ENCODE measurements at regions not wholly inside any gene's neighbourhood (a gene's known extent, or its start where the extent isn't known, plus 50 kb on each side); places are given as distances from the start of the nearest gene placed in this dataset.
A peak's percentile ranks its signal among the peaks of the same experiment; 100 is the strongest.

- no peak for DNase-seq (ENCODE audit: low read depth)
- H3K4me3 ChIP-seq (ENCODE audit: low read length), result no peak overlapping the region
- peak; percentile 47 for TF ChIP-seq CTCF (conservative IDR thresholded peaks at IDR 0.05; ENCODE audit: low read depth, low read length)
Measured at GRCh38 chr5:90161414-90161813, 248.1 kb downstream of the CETN3 start.

- H3K4me3 ChIP-seq (ENCODE audit: low read length), result no peak overlapping the region
- no peak for DNase-seq (ENCODE audit: low read depth)
- TF ChIP-seq CTCF (conservative IDR thresholded peaks at IDR 0.05; ENCODE audit: low read depth, low read length), result no peak
Measured at GRCh38 chr5:90158131-90158530, 251.4 kb downstream of the CETN3 start.

GRCh38 chr5:90153031-90153430, 256.5 kb downstream of the CETN3 start:
- no peak for DNase-seq (ENCODE audit: low read depth)
- H3K4me3 ChIP-seq (ENCODE audit: low read length), result no peak overlapping the region
- TF ChIP-seq CTCF (conservative IDR thresholded peaks at IDR 0.05; ENCODE audit: low read depth, low read length), result no peak

GRCh38 chr5:90144625-90145327, 264.8 kb downstream of the CETN3 start:
- no peak for DNase-seq (ENCODE audit: low read depth)
- TF ChIP-seq CTCF (conservative IDR thresholded peaks at IDR 0.05; ENCODE audit: low read depth, low read length), result no peak
- no peak overlapping the region for H3K4me3 ChIP-seq (ENCODE audit: low read length)

GRCh38 chr5:90142541-90142940, 267.0 kb downstream of the CETN3 start:
- no peak for DNase-seq (ENCODE audit: low read depth)
- TF ChIP-seq CTCF (conservative IDR thresholded peaks at IDR 0.05; ENCODE audit: low read depth, low read length), result no peak
- H3K4me3 ChIP-seq (ENCODE audit: low read length), result no peak overlapping the region

- H3K4me3 ChIP-seq (ENCODE audit: low read length), result no peak overlapping the region
- TF ChIP-seq CTCF (conservative IDR thresholded peaks at IDR 0.05; ENCODE audit: low read depth, low read length), result no peak
- DNase-seq (ENCODE audit: low read depth), result no peak
Measured at GRCh38 chr5:90141984-90142383, 267.6 kb downstream of the CETN3 start.

GRCh38 chr5:90136952-90137528, 272.5 kb downstream of the CETN3 start:
- no peak for DNase-seq (ENCODE audit: low read depth)
- no peak for TF ChIP-seq CTCF (conservative IDR thresholded peaks at IDR 0.05; ENCODE audit: low read depth, low read length)
- H3K4me3 ChIP-seq (ENCODE audit: low read length), result no peak overlapping the region

Measured in retinal pigment epithelial cell (primary cell).